ENCODE measurements at regions not wholly inside any gene's neighbourhood (a gene's known extent, or its start where the extent isn't known, plus 50 kb on each side); places are given as distances from the start of the nearest gene placed in this dataset.

GRCh38 chr13:40149611-40150274 is 494.3 kb downstream of the COG6 start:
- Histone ChIP-seq H3K4me3 (ENCODE audit: low read depth in 1 of 2, low read length in 1 of 2) (no peak overlapping the region), H3K9me3 (no peaks in the 10 kb centered on the region), H3K27me3 (peaks cover 10% of the 10 kb centered on the region), H3K4me1 (ENCODE audit: control insufficient read depth in 1 of 2, insufficient read depth in 1 of 2, low read depth in 1 of 2, low read length in 1 of 2) (no peaks in the 10 kb centered on the region), H3K27ac (no peak overlapping the region), H3K36me3 (no peaks in the 10 kb centered on the region)
- no peak for TF ChIP-seq CTCF (IDR thresholded peaks at IDR 0.05)

- H3K4me1 ChIP-seq (ENCODE audit: control insufficient read depth in 1 of 2, insufficient read depth in 1 of 2, low read depth in 1 of 2, low read length in 1 of 2) = no peaks in the 10 kb centered on the region
- H3K27ac ChIP-seq = no peak overlapping the region
- peaks cover 4% of the 10 kb centered on the region for H3K27me3 ChIP-seq
- H3K4me3 ChIP-seq (ENCODE audit: low read depth in 1 of 2, low read length in 1 of 2) = no peak overlapping the region
- H3K36me3 ChIP-seq = no peaks in the 10 kb centered on the region
- no peak for TF ChIP-seq CTCF (IDR thresholded peaks at IDR 0.05)
- H3K9me3 ChIP-seq = no peaks in the 10 kb centered on the region
Observed at GRCh38 chr13:40151673-40152072, 496.2 kb downstream of the COG6 start.

GRCh38 chr13:40152145-40152544 is 496.7 kb downstream of the COG6 start:
- H3K4me1 ChIP-seq (ENCODE audit: control insufficient read depth in 1 of 2, insufficient read depth in 1 of 2, low read depth in 1 of 2, low read length in 1 of 2) = no peaks in the 10 kb centered on the region
- no peaks in the 10 kb centered on the region for H3K36me3 ChIP-seq
- H3K27me3 ChIP-seq = no peaks in the 10 kb centered on the region
- H3K9me3 ChIP-seq = no peaks in the 10 kb centered on the region
- TF ChIP-seq CTCF (IDR thresholded peaks at IDR 0.05) = no peak
- H3K27ac ChIP-seq = no peak overlapping the region
- no peak overlapping the region for H3K4me3 ChIP-seq (ENCODE audit: low read depth in 1 of 2, low read length in 1 of 2)

GRCh38 chr13:40152922-40153321 is 497.5 kb downstream of the COG6 start:
- no peak overlapping the region for H3K27ac ChIP-seq
- no peaks in the 10 kb centered on the region for H3K27me3 ChIP-seq
- H3K36me3 ChIP-seq = no peaks in the 10 kb centered on the region
- H3K9me3 ChIP-seq = no peaks in the 10 kb centered on the region
- no peak overlapping the region for H3K4me3 ChIP-seq (ENCODE audit: low read depth in 1 of 2, low read length in 1 of 2)
- no peaks in the 10 kb centered on the region for H3K4me1 ChIP-seq (ENCODE audit: control insufficient read depth in 1 of 2, insufficient read depth in 1 of 2, low read depth in 1 of 2, low read length in 1 of 2)
- no peak for TF ChIP-seq CTCF (IDR thresholded peaks at IDR 0.05)

- no peaks in the 10 kb centered on the region for H3K4me1 ChIP-seq (ENCODE audit: control insufficient read depth in 1 of 2, insufficient read depth in 1 of 2, low read depth in 1 of 2, low read length in 1 of 2)
- no peak for TF ChIP-seq CTCF (IDR thresholded peaks at IDR 0.05)
- no peaks in the 10 kb centered on the region for H3K9me3 ChIP-seq
- H3K4me3 ChIP-seq (ENCODE audit: low read depth in 1 of 2, low read length in 1 of 2) = no peak overlapping the region
- no peak overlapping the region for H3K27ac ChIP-seq
- no peaks in the 10 kb centered on the region for H3K27me3 ChIP-seq
- no peaks in the 10 kb centered on the region for H3K36me3 ChIP-seq
Observed at GRCh38 chr13:40153516-40153915, 498.1 kb downstream of the COG6 start.
